HG02840 (cell line): ENCODE measurements at regions not wholly inside any gene's neighbourhood (a gene's known extent, or its start where the extent isn't known, plus 50 kb on each side); places are given as distances from the start of the nearest gene placed in this dataset.
"Not testable (repeated sequence)": the region's sequence is repeated elsewhere in the genome, so short reads cannot be mapped to it uniquely, and the experiment has no call there.

ENCODE experiments used
- ATAC-seq: cut with Tn5 transposase; IDR thresholded peaks from one replicate; pipeline ENCODE4 v1.9.1; 2021; ENCODE audit warnings: mild to moderate bottlenecking, moderate library complexity, moderate number of reproducible peaks; ENCODE audit not compliant: unreplicated experiment, low FRiP score

- no peak for ATAC-seq
These were observed 176.5 kb upstream of the KCNMB2 start for GRCh38 chr3:178359728-178360127.

- ATAC-seq: not testable (repeated sequence)
These were observed 173.2 kb upstream of the KCNMB2 start for GRCh38 chr3:178363048-178363447.

GRCh38 chr3:178367817-178368617 lies 168.2 kb upstream of the KCNMB2 start:
- ATAC-seq: no peak

GRCh38 chr3:178369006-178369405 lies 167.2 kb upstream of the KCNMB2 start:
- ATAC-seq: no peak

- no peak for ATAC-seq
These were observed 166.4 kb upstream of the KCNMB2 start for GRCh38 chr3:178369811-178370210.

GRCh38 chr3:178370387-178370786 lies 165.8 kb upstream of the KCNMB2 start:
- no peak for ATAC-seq

- no peak for ATAC-seq
These were observed 154.7 kb upstream of the KCNMB2 start for GRCh38 chr3:178381555-178381954.

GRCh38 chr3:178381971-178382448 lies 154.2 kb upstream of the KCNMB2 start:
- no peak for ATAC-seq

- ATAC-seq: no peak
These were observed 153.7 kb upstream of the KCNMB2 start for GRCh38 chr3:178382449-178383061.

- ATAC-seq: no peak
These were observed 151.7 kb upstream of the KCNMB2 start for GRCh38 chr3:178384321-178385230.

- ATAC-seq: no peak
These were observed 150.8 kb upstream of the KCNMB2 start for GRCh38 chr3:178385280-178385952.

- no peak for ATAC-seq
These were observed 149.8 kb upstream of the KCNMB2 start for GRCh38 chr3:178386401-178386800.

GRCh38 chr3:178386880-178387279 lies 149.4 kb upstream of the KCNMB2 start:
- ATAC-seq: no peak

GRCh38 chr3:178388473-178388872 lies 147.8 kb upstream of the KCNMB2 start:
- no peak for ATAC-seq

- ATAC-seq: no peak
These were observed 147.0 kb upstream of the KCNMB2 start for GRCh38 chr3:178389258-178389657.

- ATAC-seq: no peak
These were observed 143.7 kb upstream of the KCNMB2 start for GRCh38 chr3:178392511-178392926.

GRCh38 chr3:178393146-178393545 lies 143.1 kb upstream of the KCNMB2 start:
- ATAC-seq: no peak

- no peak for ATAC-seq
These were observed 142.4 kb upstream of the KCNMB2 start for GRCh38 chr3:178393824-178394223.

- ATAC-seq: no peak
These were observed 139.9 kb upstream of the KCNMB2 start for GRCh38 chr3:178396318-178396717.

- ATAC-seq: no peak
These were observed 139.0 kb upstream of the KCNMB2 start for GRCh38 chr3:178397202-178397601.
